Cardiac septum (tissue), 1 donor: ENCODE measurements at regions not wholly inside any gene's neighbourhood (a gene's known extent, or its start where the extent isn't known, plus 50 kb on each side); places are given as distances from the start of the nearest gene placed in this dataset.
"Not testable (repeated sequence)": the region's sequence is repeated elsewhere in the genome, so short reads cannot be mapped to it uniquely, and the experiment has no call there.

Experiments
- DNase-seq: peaks from one replicate; pipeline ENCODE4 v3.0.0-alpha.2; 2020; ENCODE audit warnings: low spot score
- intact Hi-C: fragments of 100-400 bp; cut with DNase I; formaldehyde crosslinking; loops from one replicate; pipeline ENCODE4 v1.14.0; 2022
- donor health status: DM: no; HTN: no; CAD: no.

GRCh38 chr6:144549837-144550747 is 265.0 kb downstream of the UTRN start:
- intact Hi-C loops: no loop called here

GRCh38 chr6:144551339-144551738 is 266.2 kb downstream of the UTRN start:
- intact Hi-C loops: no loop called here
- DNase-seq: no peak

More at GRCh38 chr6:144549837-144550747, 265.0 kb downstream of the UTRN start:
- DNase-seq: no peak

GRCh38 chr6:144555066-144555465 is 269.9 kb downstream of the UTRN start:
- intact Hi-C loops: no loop called here
- no peak for DNase-seq

GRCh38 chr6:144559865-144560593 is 274.9 kb downstream of the UTRN start:
- no peak for DNase-seq
- intact Hi-C loops: no loop called here

GRCh38 chr6:144561455-144562043 is 276.4 kb downstream of the UTRN start:
- intact Hi-C loops: no loop called here
- DNase-seq: no peak

GRCh38 chr6:144564202-144564601 is 279.1 kb downstream of the UTRN start:
- DNase-seq: no peak
- intact Hi-C loops: no loop called here

- DNase-seq: no peak
- intact Hi-C loops: no loop called here
Observed at GRCh38 chr6:144566868-144567615, 281.9 kb downstream of the UTRN start.

- intact Hi-C loops: no loop called here
- DNase-seq: no peak
Observed at GRCh38 chr6:144568241-144568640, 283.1 kb downstream of the UTRN start.

GRCh38 chr6:144572541-144572940 is 287.4 kb downstream of the UTRN start:
- DNase-seq, intact Hi-C loops: not testable (repeated sequence)

GRCh38 chr6:144574796-144575195 is 289.7 kb downstream of the UTRN start:
- no peak for DNase-seq
- intact Hi-C loops: no loop called here

- DNase-seq: no peak
- intact Hi-C loops: no loop called here
Observed at GRCh38 chr6:144575327-144575726, 290.2 kb downstream of the UTRN start.

GRCh38 chr6:144576871-144577270 is 291.7 kb downstream of the UTRN start:
- DNase-seq: no peak
- intact Hi-C loops: no loop called here

GRCh38 chr6:144578385-144579350 is 293.5 kb downstream of the UTRN start:
- intact Hi-C loops: no loop called here
- no peak for DNase-seq

GRCh38 chr6:144580039-144580438 is 294.9 kb downstream of the UTRN start:
- intact Hi-C loops: no loop called here
- no peak for DNase-seq

GRCh38 chr6:144580771-144581170 is 295.6 kb downstream of the UTRN start:
- intact Hi-C loops: no loop called here
- no peak for DNase-seq

- no peak for DNase-seq
Observed at GRCh38 chr6:144581812-144582537, 296.8 kb downstream of the UTRN start.

GRCh38 chr6:144582939-144583613 is 297.9 kb downstream of the UTRN start:
- intact Hi-C loops: no loop called here
- DNase-seq: peak; percentile 77

More at GRCh38 chr6:144581812-144582537, 296.8 kb downstream of the UTRN start:
- intact Hi-C loops: no loop called here
